Spleen (tissue), 7 donors: ENCODE measurements at regions not wholly inside any gene's neighbourhood (a gene's known extent, or its start where the extent isn't known, plus 50 kb on each side); places are given as distances from the start of the nearest gene placed in this dataset.

Experiments used
- CTCF ChIP-seq, 11 experiments: fragments of 200-600 bp in 7 of 11; fragments of 450-650 bp in 4 of 11; sonication (generic) in 4 of 11; IDR thresholded peaks in 8 of 11; conservative IDR thresholded peaks in 3 of 11; 1 replicate in 7 of 11; 2 replicates in 4 of 11; pipeline versions ENCODE4 v1.4.0 to v1.8.0; 2016 to 2021; ENCODE audit warnings: antibody characterized with exemption in 11 of 11, inconsistent platforms in 4 of 11, mild to moderate bottlenecking in 1 of 11
- POLR2A ChIP-seq, 3 donors: fragments of 450-650 bp; IDR thresholded peaks; one replicate each; pipeline ENCODE4 v1.5.1; 2017; ENCODE audit warnings: antibody characterized with exemption in 3 of 3, mild to moderate bottlenecking in 1 of 3
- POLR2AphosphoS5 ChIP-seq, 3 donors: sonication (generic); formaldehyde crosslinking; IDR thresholded peaks; one replicate each; pipeline ENCODE4 v1.5.1; 2017; ENCODE audit warnings: antibody characterized with exemption in 3 of 3
- donor health status: DM: no; HTN: no; CAD: no; lungs with moderate emphysema.
- donor health status: DM: no; HTN: no; CAD: no.
- donor health status: DM: no; HTN: no; CAD: no.

- TF ChIP-seq CTCF (IDR thresholded peaks at IDR 0.05 in 8 of 11, conservative IDR thresholded peaks at IDR 0.05 in 3 of 11) (no peak), POLR2A (IDR thresholded peaks at IDR 0.05) (no peak), POLR2AphosphoS5 (IDR thresholded peaks at IDR 0.05) (no peak)
Measured at GRCh38 chr4:120293341-120293740, 226.7 kb upstream of the MAD2L1 start.
